WTC11 (cell line): ENCODE measurements at regions not wholly inside any gene's neighbourhood (a gene's known extent, or its start where the extent isn't known, plus 50 kb on each side); places are given as distances from the start of the nearest gene placed in this dataset.

Experiments used
- ATAC-seq: fragments of 200-7000 bp; cut with Tn5 transposase; 2 replicates; pipeline ENCODE4 v1.10.0; 2021; ENCODE audit warnings: mild to moderate bottlenecking, moderate library complexity
- CTCF ChIA-PET: fragments of 300-600 bp; sonication (Branson Sonifier 250); formaldehyde crosslinking; loops from one replicate; lab custom pipeline; 2021; ENCODE audit warnings: antibody characterized with exemption; lab: Charles Lee
- POLR2A ChIA-PET: fragments of 350-600 bp; sonication (Branson Sonifier 250); formaldehyde crosslinking; loops from one replicate; lab custom pipeline; 2021; ENCODE audit warnings: antibody characterized with exemption; lab: Charles Lee
- DNase-seq: peaks from one replicate; pipeline ENCODE4 v3.0.0; 2021; ENCODE audit warnings: low spot score
- H3K27ac Mint-ChIP-seq: 2 replicates; pipeline ENCODE4 v1.8.0; 2021; ENCODE audit warnings: mixed read lengths
- H3K27me3 Mint-ChIP-seq: 2 replicates; pipeline ENCODE4 v1.8.0; 2021; ENCODE audit warnings: low read depth, mild to moderate bottlenecking, moderate library complexity, mixed read lengths
- H3K36me3 Mint-ChIP-seq: 2 replicates; pipeline ENCODE4 v1.8.0; 2021; ENCODE audit warnings: mixed read lengths
- H3K4me1 Mint-ChIP-seq: 2 replicates; pipeline ENCODE4 v1.8.0; 2022; ENCODE audit warnings: mixed read lengths
- H3K4me3 Mint-ChIP-seq: 2 replicates; pipeline ENCODE4 v1.8.0; 2021; ENCODE audit warnings: mild to moderate bottlenecking, moderate library complexity, mixed read lengths
- H3K9me3 Mint-ChIP-seq: 2 replicates; pipeline ENCODE4 v1.8.0; 2021; ENCODE audit warnings: mixed read lengths
- AFF4 ChIP-seq: sonication (generic); formaldehyde crosslinking; IDR thresholded peaks from 2 replicates; pipeline ENCODE4 v1.8.1; 2023; ENCODE audit warnings: mild to moderate bottlenecking, missing genetic modification reagents, borderline replicate concordance
- ATF2 ChIP-seq: sonication (generic); formaldehyde crosslinking; IDR thresholded peaks from 2 replicates; pipeline ENCODE4 v1.8.1; 2022; ENCODE audit warnings: low read depth, missing genetic modification reagents, borderline replicate concordance
- E2F1 ChIP-seq: sonication (generic); formaldehyde crosslinking; IDR thresholded peaks from 2 replicates; pipeline ENCODE4 v1.8.0; 2022; ENCODE audit warnings: mild to moderate bottlenecking, missing genetic modification reagents
- EMX1 ChIP-seq: fragments of 250-450 bp; sonication (Bioruptor Pico); IDR thresholded peaks from 2 replicates; pipeline ENCODE4 v1.8.0; 2021; ENCODE audit warnings: mild to moderate bottlenecking
- FOXP4 ChIP-seq: sonication (generic); formaldehyde crosslinking; IDR thresholded peaks from 2 replicates; pipeline ENCODE4 v1.8.0; 2022; ENCODE audit warnings: mild to moderate bottlenecking, missing genetic modification reagents
- KAT7 ChIP-seq: sonication (generic); formaldehyde crosslinking; IDR thresholded peaks from 2 replicates; pipeline ENCODE4 v1.8.1; 2023; ENCODE audit warnings: missing genetic modification reagents, mild to moderate bottlenecking, borderline replicate concordance
- PRDM15 ChIP-seq: sonication (generic); formaldehyde crosslinking; IDR thresholded peaks from 2 replicates; pipeline ENCODE4 v1.8.0; 2022; ENCODE audit warnings: missing genetic modification reagents
- ZNF138 ChIP-seq: sonication (generic); formaldehyde crosslinking; conservative IDR thresholded peaks from 2 replicates; pipeline ENCODE4 v1.8.1; 2022; ENCODE audit warnings: mild to moderate bottlenecking, moderate library complexity, missing genetic modification reagents
- TF ChIP-seq, protein P1 (sequence below): sonication (generic); formaldehyde crosslinking; conservative IDR thresholded peaks from 2 replicates; pipeline ENCODE4 v1.8.1; 2023; ENCODE audit warnings: mild to moderate bottlenecking, low read depth, missing genetic modification reagents, moderate library complexity
- TF ChIP-seq, protein P2 (sequence below): sonication (generic); formaldehyde crosslinking; conservative IDR thresholded peaks from 2 replicates; pipeline ENCODE4 v1.8.1; 2022; ENCODE audit warnings: mild to moderate bottlenecking, missing genetic modification reagents

- Mint-ChIP-seq H3K27me3 (peaks cover 7% of the 10 kb centered on the region; the same call in 1 of the 2 replicates), H3K27ac (no peak overlapping the region), H3K36me3 (peaks cover 87% of the 10 kb centered on the region), H3K4me3 (no peak overlapping the region), H3K9me3 (peaks cover 94% of the 10 kb centered on the region), H3K4me1 (no peaks in the 10 kb centered on the region)
- no peak for ATAC-seq
- ChIA-PET POLR2A (no interaction called here), CTCF (no interaction called here)
- DNase-seq = no peak
- TF ChIP-seq FOXP4 (CRISPR knock-in tag) (no peak), AFF4 (CRISPR knock-in tag) (no peak)
- TF ChIP-seq, protein P1, sequence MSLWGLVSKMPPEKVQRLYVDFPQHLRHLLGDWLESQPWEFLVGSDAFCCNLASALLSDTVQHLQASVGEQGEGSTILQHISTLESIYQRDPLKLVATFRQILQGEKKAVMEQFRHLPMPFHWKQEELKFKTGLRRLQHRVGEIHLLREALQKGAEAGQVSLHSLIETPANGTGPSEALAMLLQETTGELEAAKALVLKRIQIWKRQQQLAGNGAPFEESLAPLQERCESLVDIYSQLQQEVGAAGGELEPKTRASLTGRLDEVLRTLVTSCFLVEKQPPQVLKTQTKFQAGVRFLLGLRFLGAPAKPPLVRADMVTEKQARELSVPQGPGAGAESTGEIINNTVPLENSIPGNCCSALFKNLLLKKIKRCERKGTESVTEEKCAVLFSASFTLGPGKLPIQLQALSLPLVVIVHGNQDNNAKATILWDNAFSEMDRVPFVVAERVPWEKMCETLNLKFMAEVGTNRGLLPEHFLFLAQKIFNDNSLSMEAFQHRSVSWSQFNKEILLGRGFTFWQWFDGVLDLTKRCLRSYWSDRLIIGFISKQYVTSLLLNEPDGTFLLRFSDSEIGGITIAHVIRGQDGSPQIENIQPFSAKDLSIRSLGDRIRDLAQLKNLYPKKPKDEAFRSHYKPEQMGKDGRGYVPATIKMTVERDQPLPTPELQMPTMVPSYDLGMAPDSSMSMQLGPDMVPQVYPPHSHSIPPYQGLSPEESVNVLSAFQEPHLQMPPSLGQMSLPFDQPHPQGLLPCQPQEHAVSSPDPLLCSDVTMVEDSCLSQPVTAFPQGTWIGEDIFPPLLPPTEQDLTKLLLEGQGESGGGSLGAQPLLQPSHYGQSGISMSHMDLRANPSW (CRISPR knock-in tag) = no peak
Measured at GRCh38 chr16:5715155-5715554, 617.6 kb upstream of the EEF2KMT start.

- DNase-seq (no peak), ATAC-seq (no peak)
- H3K27me3 Mint-ChIP-seq = peaks cover 7% of the 10 kb centered on the region
- peaks cover 98% of the 10 kb centered on the region for H3K9me3 Mint-ChIP-seq
- peaks cover 90% of the 10 kb centered on the region for H3K36me3 Mint-ChIP-seq
- no peak overlapping the region for H3K4me3 Mint-ChIP-seq
- ChIA-PET POLR2A (no interaction called here), CTCF (no interaction called here)
- no peaks in the 10 kb centered on the region for H3K4me1 Mint-ChIP-seq
- no peak overlapping the region for H3K27ac Mint-ChIP-seq
- no peak for TF ChIP-seq PRDM15
- TF ChIP-seq EMX1 (CRISPR knock-in tag) = no peak
- TF ChIP-seq ZNF138 (CRISPR knock-in tag) = no peak
- no peak for TF ChIP-seq E2F1 (CRISPR knock-in tag)
- TF ChIP-seq, protein P2, sequence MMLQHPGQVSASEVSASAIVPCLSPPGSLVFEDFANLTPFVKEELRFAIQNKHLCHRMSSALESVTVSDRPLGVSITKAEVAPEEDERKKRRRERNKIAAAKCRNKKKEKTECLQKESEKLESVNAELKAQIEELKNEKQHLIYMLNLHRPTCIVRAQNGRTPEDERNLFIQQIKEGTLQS (CRISPR knock-in tag) = no peak
- TF ChIP-seq FOXP4 (CRISPR knock-in tag) = no peak
- no peak for TF ChIP-seq ATF2 (CRISPR knock-in tag)
- no peak for TF ChIP-seq AFF4 (CRISPR knock-in tag)
- no peak for TF ChIP-seq KAT7
Measured at GRCh38 chr16:5709889-5710288, 612.3 kb upstream of the EEF2KMT start.
